H1 (cell line): ENCODE measurements at regions not wholly inside any gene's neighbourhood (a gene's known extent, or its start where the extent isn't known, plus 50 kb on each side); places are given as distances from the start of the nearest gene placed in this dataset.

Experiments
- CTCF ChIA-PET: fragments of 300-600 bp; sonication (Branson Sonifier 250); formaldehyde crosslinking; loops from one replicate; lab custom pipeline; 2021; ENCODE audit not compliant: partially characterized antibody; lab: Charles Lee
- POLR2A ChIA-PET: fragments of 300-600 bp; sonication (Branson Sonifier 250); formaldehyde crosslinking; loops from one replicate; lab custom pipeline; 2021; ENCODE audit warnings: inconsistent platforms; ENCODE audit not compliant: partially characterized antibody; lab: Charles Lee
- DNase-seq, 2 experiments: peaks; one replicate each; pipeline versions ENCODE4 v3.0.0 to v3.0.0-alpha.2; 2010 to 2022; ENCODE audit warnings: low spot score in 2 of 2, low read depth in 1 of 2, mixed read lengths in 1 of 2
- FAIRE-seq: peaks from 2 replicates; lab custom pipeline; 2011; peaks lifted over from hg19 to GRCh38; lab: Jason Lieb, UNC
- H2AFZ ChIP-seq: 2 replicates; pipeline ENCODE4 v1.8.1; 2012; ENCODE audit warnings: low read length, inconsistent platforms
- H2AK5ac ChIP-seq: 2 replicates; pipeline ENCODE4 v1.6.1; 2013; ENCODE audit warnings: low read depth, low read length
- H2BK120ac ChIP-seq: replicated peaks from 2 replicates; pipeline ENCODE3; 2013; ENCODE audit warnings: low read depth, low read length, inconsistent platforms
- H2BK12ac ChIP-seq: 2 replicates; pipeline ENCODE4 v1.6.1; 2013; ENCODE audit warnings: low read depth, low read length
- H2BK15ac ChIP-seq: 2 replicates; pipeline ENCODE4 v1.6.1; 2013; ENCODE audit warnings: low read length
- H2BK20ac ChIP-seq: 2 replicates; pipeline ENCODE4 v1.6.1; 2013; ENCODE audit warnings: low read length
- H2BK5ac ChIP-seq: 2 replicates; pipeline ENCODE4 v1.6.1; 2013; ENCODE audit warnings: low read depth, low read length
- H3K14ac ChIP-seq: 2 replicates; pipeline ENCODE4 v1.6.1; 2013; ENCODE audit warnings: inconsistent platforms; ENCODE audit not compliant: insufficient read length
- H3K18ac ChIP-seq: 2 replicates; pipeline ENCODE4 v1.6.1; 2013; ENCODE audit warnings: low read length; ENCODE audit errors: extremely low read depth
- H3K23ac ChIP-seq: 2 replicates; pipeline ENCODE4 v1.6.1; 2013; ENCODE audit warnings: inconsistent platforms; ENCODE audit not compliant: insufficient read length
- H3K23me2 ChIP-seq: 2 replicates; pipeline ENCODE4 v1.6.1; 2013; ENCODE audit warnings: low read depth, low read length
- H3K27ac ChIP-seq: 2 replicates; pipeline ENCODE4 v1.6.1; 2011; ENCODE audit warnings: low read depth, low read length, inconsistent platforms
- H3K27me3 ChIP-seq, 4 experiments: replicated peaks in 1 of 4; 1 replicate in 1 of 4; 2 replicates in 3 of 4; pipeline versions ENCODE4 v1.6.1 to v1.8.1; 2011 to 2013; ENCODE audit warnings: low read length in 3 of 4, mild to moderate bottlenecking in 3 of 4, inconsistent platforms in 2 of 4, mixed read lengths in 2 of 4, moderate library complexity in 1 of 4; ENCODE audit not compliant: control insufficient read depth in 3 of 4, insufficient read depth in 3 of 4; ENCODE audit errors: extremely low read depth in 1 of 4
- H3K36me3 ChIP-seq, 4 experiments: 2 replicates each; pipeline versions ENCODE4 v1.6.1 to v1.8.1; 2011 to 2013; ENCODE audit warnings: mild to moderate bottlenecking in 4 of 4, low read length in 3 of 4, moderate library complexity in 2 of 4, control low read depth in 1 of 4, inconsistent platforms in 1 of 4; ENCODE audit not compliant: insufficient read depth in 4 of 4, control insufficient read depth in 2 of 4
- H3K4ac ChIP-seq: replicated peaks from 2 replicates; pipeline ENCODE3; 2013; ENCODE audit warnings: low read length, low read depth, mixed read lengths, inconsistent platforms; ENCODE audit not compliant: insufficient read length
- H3K4me1 ChIP-seq, 4 experiments: replicated peaks in 1 of 4; 1 replicate in 1 of 4; 2 replicates in 3 of 4; pipeline versions ENCODE4 v1.6.1 to v1.8.1; 2011 to 2013; ENCODE audit warnings: low read length in 3 of 4, inconsistent platforms in 2 of 4, mixed read lengths in 1 of 4; ENCODE audit not compliant: insufficient read depth in 4 of 4, control insufficient read depth in 3 of 4
- H3K4me2 ChIP-seq, 2 experiments: 2 replicates each; pipeline versions ENCODE4 v1.6.1 to v1.8.1; 2011 to 2013; ENCODE audit warnings: low read depth in 2 of 2, low read length in 2 of 2, control low read depth in 1 of 2, inconsistent platforms in 1 of 2, mild to moderate bottlenecking in 1 of 2; ENCODE audit not compliant: insufficient read depth in 1 of 2
- H3K4me3 ChIP-seq, 4 experiments: fragments of 200-600, 300-600 bp in 1 of 4; sonication (generic), shearing (Covaris generic), sonication (Bioruptor Twin) in 1 of 4; 2 replicates each; pipeline versions ENCODE4 v1.5.1 to v1.8.1; 2011 to 2016; ENCODE audit warnings: low read length in 4 of 4, low read depth in 3 of 4, control low read depth in 2 of 4, inconsistent platforms in 2 of 4, mild to moderate bottlenecking in 2 of 4, mixed read lengths in 1 of 4, moderate library complexity in 1 of 4; ENCODE audit not compliant: insufficient read depth in 2 of 4; ENCODE audit errors: extremely low read depth in 1 of 4
- H3K56ac ChIP-seq: replicated peaks from 2 replicates; pipeline ENCODE3; 2013; ENCODE audit warnings: low read depth, mild to moderate bottlenecking, mixed read lengths, low read length, inconsistent platforms; ENCODE audit not compliant: insufficient read length
- H3K79me1 ChIP-seq: 2 replicates; pipeline ENCODE4 v1.6.1; 2013; ENCODE audit warnings: low read depth, low read length, control low read depth
- H3K79me2 ChIP-seq, 2 experiments: 2 replicates each; pipeline versions ENCODE4 v1.6.1 to v1.8.1; 2012 to 2013; ENCODE audit warnings: low read length in 2 of 2, mild to moderate bottlenecking in 2 of 2, inconsistent platforms in 1 of 2; ENCODE audit not compliant: insufficient read depth in 2 of 2, control insufficient read depth in 1 of 2
- H3K9ac ChIP-seq, 4 experiments: replicated peaks in 1 of 4; 1 replicate in 1 of 4; 2 replicates in 3 of 4; pipeline versions ENCODE4 v1.6.1 to v1.8.1; 2011 to 2013; ENCODE audit warnings: low read depth in 3 of 4, low read length in 3 of 4, control low read depth in 2 of 4, mild to moderate bottlenecking in 2 of 4, moderate library complexity in 2 of 4, inconsistent platforms in 1 of 4; ENCODE audit errors: extremely low read depth in 1 of 4
- H3K9me3 ChIP-seq, 2 experiments: 2 replicates each; pipeline versions ENCODE4 v1.6.1 to v1.8.1; 2012 to 2013; ENCODE audit warnings: mild to moderate bottlenecking in 2 of 2, moderate library complexity in 2 of 2, control low read depth in 1 of 2, inconsistent platforms in 1 of 2, low read depth in 1 of 2, low read length in 1 of 2, mixed read lengths in 1 of 2; ENCODE audit not compliant: insufficient read depth in 2 of 2
- H4K20me1 ChIP-seq, 2 experiments: replicated peaks in 1 of 2; 2 replicates each; pipeline versions ENCODE3 to v1.8.1; 2011 to 2013; ENCODE audit warnings: inconsistent platforms in 2 of 2, low read length in 2 of 2, mild to moderate bottlenecking in 1 of 2; ENCODE audit not compliant: insufficient read depth in 2 of 2, control insufficient read depth in 1 of 2
- H4K5ac ChIP-seq: 2 replicates; pipeline ENCODE4 v1.6.1; 2013; ENCODE audit warnings: low read length, low read depth, mixed read lengths, inconsistent platforms; ENCODE audit not compliant: insufficient read length
- H4K8ac ChIP-seq: 2 replicates; pipeline ENCODE4 v1.8.0; 2013; ENCODE audit warnings: mild to moderate bottlenecking, moderate library complexity, low read length, inconsistent platforms; ENCODE audit not compliant: insufficient read depth; ENCODE audit errors: extremely low read depth
- H4K91ac ChIP-seq: replicated peaks from 2 replicates; pipeline ENCODE3; 2013; ENCODE audit warnings: low read length, mixed read lengths, inconsistent platforms; ENCODE audit not compliant: insufficient read length
- ASH2L ChIP-seq: fragments of 200-600, 300-600 bp; sonication (generic); IDR thresholded peaks from one replicate; pipeline ENCODE4 v1.7.1; 2017; ENCODE audit warnings: low read length
- ATF2 ChIP-seq: IDR thresholded peaks from 2 replicates; pipeline ENCODE4 v1.6.1; 2012; ENCODE audit warnings: low read length, inconsistent platforms
- CREB1 ChIP-seq: IDR thresholded peaks from 2 replicates; pipeline ENCODE4 v1.6.1; 2012; ENCODE audit warnings: inconsistent platforms
- CTBP2 ChIP-seq: IDR thresholded peaks from 2 replicates; pipeline ENCODE4 v1.7.0; 2011; ENCODE audit warnings: borderline replicate concordance, mild to moderate bottlenecking, moderate library complexity, mixed read lengths, low read length; ENCODE audit not compliant: insufficient read depth, insufficient read length
- JUN ChIP-seq: IDR thresholded peaks from 2 replicates; pipeline ENCODE4 v1.6.1; 2011; ENCODE audit warnings: low read depth, mild to moderate bottlenecking, improper control_type of control experiment, low read length
- KDM1A ChIP-seq: fragments of 200-600, 300-600 bp; sonication (generic); IDR thresholded peaks from 2 replicates; pipeline ENCODE4 v1.7.1; 2016; ENCODE audit warnings: mild to moderate bottlenecking, low read length, borderline replicate concordance
- POLR2A ChIP-seq, 2 experiments: IDR thresholded peaks; 1 replicate in 1 of 2; 2 replicates in 1 of 2; pipeline ENCODE4 v1.6.1; 2011; ENCODE audit warnings: low read depth in 2 of 2, low read length in 2 of 2, mild to moderate bottlenecking in 2 of 2; ENCODE audit errors: control extremely low read depth in 1 of 2
- RBBP5 ChIP-seq: IDR thresholded peaks from 2 replicates; pipeline ENCODE4 v1.7.1; 2012; ENCODE audit warnings: low read depth, mild to moderate bottlenecking, inconsistent platforms, low read length, moderate library complexity, borderline replicate concordance
- SIRT6 ChIP-seq: IDR thresholded peaks from one replicate; pipeline ENCODE4 v1.7.1; 2012; ENCODE audit warnings: low read length, inconsistent platforms
- SP2 ChIP-seq: IDR thresholded peaks from 2 replicates; pipeline ENCODE4 v1.6.1; 2012; ENCODE audit warnings: mild to moderate bottlenecking, low read length, inconsistent platforms
- TAF1 ChIP-seq: IDR thresholded peaks from 2 replicates; pipeline ENCODE4 v1.6.1; 2011; ENCODE audit warnings: mild to moderate bottlenecking, low read depth, low read length
- TAF7 ChIP-seq: optimal IDR thresholded peaks from 2 replicates; pipeline ENCODE3; 2011; ENCODE audit warnings: low read depth, mild to moderate bottlenecking, inconsistent platforms, low read length, moderate library complexity, borderline replicate concordance
- WGBS, 2 experiments: shearing (Covaris generic) in 1 of 2; methylation state at CpG; one replicate each; pipeline versions ENCODE4 v1.1.6 to v1.1.7; 2013 to 2015; ENCODE audit warnings: low lambda C conversion rate in 2 of 2, mixed read lengths in 2 of 2, inconsistent platforms in 1 of 2, low coverage in 1 of 2, missing lambda C conversion rate in 1 of 2; ENCODE audit not compliant: insufficient replicate concordance in 2 of 2, insufficient coverage in 1 of 2, insufficient read length in 1 of 2; ENCODE audit errors: extremely low coverage in 1 of 2, missing lambda C conversion rate in 1 of 2; 5-methylcytosine and 5-hydroxymethylcytosine counted together
- TF ChIP-seq, protein P1 (sequence below): IDR thresholded peaks from 2 replicates; pipeline ENCODE4 v1.6.1; 2011; ENCODE audit warnings: low read depth, mild to moderate bottlenecking, low read length; ENCODE audit not compliant: insufficient read depth

DNA sequence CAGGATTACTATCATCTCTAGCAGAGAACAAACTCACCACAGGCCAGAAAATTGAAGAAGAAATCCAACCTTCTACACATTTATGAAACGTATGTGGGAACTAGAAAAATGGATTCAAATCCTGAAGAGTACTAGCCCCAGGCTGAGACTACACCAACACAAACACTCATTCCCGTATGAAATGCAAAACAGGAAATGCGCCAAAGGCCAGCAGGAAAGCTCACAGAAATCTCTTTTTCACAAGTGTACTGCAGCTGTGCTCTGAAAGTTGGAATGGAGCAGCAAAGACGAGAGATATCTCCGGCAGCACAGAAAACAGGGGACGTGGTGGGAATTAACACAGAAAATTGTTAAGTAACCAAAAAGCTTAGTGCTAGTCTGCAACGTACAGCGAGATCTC, 913.5 kb downstream of the TDRD15 start:
- DNase-seq (no peak), FAIRE-seq (no peak)
- Histone ChIP-seq H3K79me2 (no peaks in the 10 kb centered on the region), H3K23ac (no peak overlapping the region), H2BK5ac (peak overlapping the region; percentile 13; the same call in 1 of the 2 replicates), H4K91ac (no peak overlapping the region), H3K9me3 (0 out of 4 replicates have a peak, but pooled peaks cover 0 to 2% of the 10 kb centered on the region in 2 experiments), H3K56ac (no peak overlapping the region), H4K20me1 (no peaks in the 10 kb centered on the region), H2AK5ac (no peak overlapping the region), H2BK120ac (no peak overlapping the region), H3K4me2 (no peak overlapping the region), H4K8ac (no peak overlapping the region), H3K4ac (peak overlapping the region; percentile 27), H2BK12ac (no peak overlapping the region), H4K5ac (no peak overlapping the region), H3K23me2 (no peaks in the 10 kb centered on the region), H3K4me1 (peaks cover 0 to 3% (median 0%) of the 10 kb centered on the region in 4 experiments; a peak in 1 of 7 replicates), H3K27me3 (no peaks in the 10 kb centered on the region), H3K14ac (no peak overlapping the region), H3K4me3 (no peak overlapping the region), H3K79me1 (no peaks in the 10 kb centered on the region), H2BK15ac (no peak overlapping the region), H2AFZ (peak overlapping the region; percentile 86), H2BK20ac (no peak overlapping the region), H3K9ac (no peak overlapping the region), H3K18ac (no peak overlapping the region), H3K27ac (no peak overlapping the region), H3K36me3 (no peaks in the 10 kb centered on the region)
- ChIA-PET POLR2A (no interaction called here), CTCF (interaction anchor here (0.8 kb wide), 1 partner anchor 10 kb away, joined by 3 read pairs; no protein-coding TSS in a partner anchor)
- 90% methylated on average over 8 of the region's 8 CpGs; no CpG with 5 or more reads in 1 of the 2 experiments for WGBS, 2 experiments
- TF ChIP-seq TAF7, result no peak
- TF ChIP-seq POLR2A (IDR thresholded peaks at IDR 0.05; ENCODE audit: control extremely low read depth in 1 of 2, low read depth in 2 of 2, low read length in 2 of 2), result no peak
- no peak for TF ChIP-seq KDM1A
- TF ChIP-seq ASH2L, result no peak
- TF ChIP-seq TAF1, result no peak
- TF ChIP-seq SP2, result no peak
- TF ChIP-seq JUN, result no peak
- TF ChIP-seq RBBP5, result no peak
- no peak for TF ChIP-seq CTBP2
- TF ChIP-seq, protein P1, sequence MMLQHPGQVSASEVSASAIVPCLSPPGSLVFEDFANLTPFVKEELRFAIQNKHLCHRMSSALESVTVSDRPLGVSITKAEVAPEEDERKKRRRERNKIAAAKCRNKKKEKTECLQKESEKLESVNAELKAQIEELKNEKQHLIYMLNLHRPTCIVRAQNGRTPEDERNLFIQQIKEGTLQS, result no peak
- no peak for TF ChIP-seq CREB1
- TF ChIP-seq SIRT6, result no peak
- no peak for TF ChIP-seq ATF2
